ENCODE measurements at regions not wholly inside any gene's neighbourhood (a gene's known extent, or its start where the extent isn't known, plus 50 kb on each side); places are given as distances from the start of the nearest gene placed in this dataset.
"Not testable (repeated sequence)": the region's sequence is repeated elsewhere in the genome, so short reads cannot be mapped to it uniquely, and the experiment has no call there.

GRCh38 chr6:144467921-144468320 lies 182.8 kb downstream of the UTRN start:
- Mint-ChIP-seq H3K27ac (peak overlapping the region; percentile 91), H3K4me1 (peaks cover 35% of the 10 kb centered on the region), H3K27me3 (no peaks in the 10 kb centered on the region), H3K4me3 (no peak overlapping the region), H3K36me3 (ENCODE audit: low read depth) (peaks cover 16% of the 10 kb centered on the region)
- DNase-seq (no peak), ATAC-seq (no peak)
- H3K9me3 ChIP-seq (ENCODE audit: control insufficient read depth, low read length, poor library complexity, severe bottlenecking), result no peaks in the 10 kb centered on the region

GRCh38 chr6:144468709-144469108 lies 183.6 kb downstream of the UTRN start:
- H3K9me3 ChIP-seq (ENCODE audit: control insufficient read depth, low read length, poor library complexity, severe bottlenecking), result no peaks in the 10 kb centered on the region
- Mint-ChIP-seq H3K27me3 (no peaks in the 10 kb centered on the region), H3K27ac (peak overlapping the region; percentile 91), H3K36me3 (ENCODE audit: low read depth) (peaks cover 12% of the 10 kb centered on the region), H3K4me1 (peaks cover 33% of the 10 kb centered on the region), H3K4me3 (peak overlapping the region; percentile 80)
- no peak for DNase-seq
- peak; percentile 57 for ATAC-seq

- H3K9me3 ChIP-seq (ENCODE audit: control insufficient read depth, low read length, poor library complexity, severe bottlenecking), result no peaks in the 10 kb centered on the region
- peaks cover 9% of the 10 kb centered on the region for H3K36me3 Mint-ChIP-seq (ENCODE audit: low read depth)
- peak; percentile 14 for ATAC-seq
- H3K4me3 Mint-ChIP-seq, result peak overlapping the region; percentile 80
- H3K27me3 Mint-ChIP-seq, result no peaks in the 10 kb centered on the region
- no peak for DNase-seq
- H3K4me1 Mint-ChIP-seq, result peaks cover 31% of the 10 kb centered on the region
- peak overlapping the region; percentile 91 for H3K27ac Mint-ChIP-seq
Observed at GRCh38 chr6:144469144-144469575, 184.0 kb downstream of the UTRN start.

GRCh38 chr6:144470201-144470600 lies 185.1 kb downstream of the UTRN start:
- Mint-ChIP-seq H3K36me3 (ENCODE audit: low read depth) (peaks cover 11% of the 10 kb centered on the region), H3K4me1 (peaks cover 33% of the 10 kb centered on the region)
- not testable (repeated sequence) for H3K9me3 ChIP-seq (ENCODE audit: control insufficient read depth, low read length, poor library complexity, severe bottlenecking); DNase-seq; H3K27me3 Mint-ChIP-seq; H3K4me3 Mint-ChIP-seq; H3K27ac Mint-ChIP-seq; ATAC-seq

GRCh38 chr6:144471986-144472385 lies 186.9 kb downstream of the UTRN start:
- no peaks in the 10 kb centered on the region for H3K27me3 Mint-ChIP-seq
- H3K27ac Mint-ChIP-seq, result peak overlapping the region; percentile 43
- peaks cover 16% of the 10 kb centered on the region for H3K36me3 Mint-ChIP-seq (ENCODE audit: low read depth)
- no peak for DNase-seq
- no peaks in the 10 kb centered on the region for H3K9me3 ChIP-seq (ENCODE audit: control insufficient read depth, low read length, poor library complexity, severe bottlenecking)
- H3K4me3 Mint-ChIP-seq, result no peak overlapping the region
- no peak for ATAC-seq
- peaks cover 36% of the 10 kb centered on the region for H3K4me1 Mint-ChIP-seq

GRCh38 chr6:144474290-144474689 lies 189.2 kb downstream of the UTRN start:
- DNase-seq, result no peak
- H3K36me3 Mint-ChIP-seq (ENCODE audit: low read depth), result peaks cover 21% of the 10 kb centered on the region
- no peak overlapping the region for H3K27ac Mint-ChIP-seq
- H3K9me3 ChIP-seq (ENCODE audit: control insufficient read depth, low read length, poor library complexity, severe bottlenecking), result no peaks in the 10 kb centered on the region
- ATAC-seq, result no peak
- H3K4me3 Mint-ChIP-seq, result no peak overlapping the region
- peaks cover 17% of the 10 kb centered on the region for H3K4me1 Mint-ChIP-seq
- no peaks in the 10 kb centered on the region for H3K27me3 Mint-ChIP-seq

- H3K27ac Mint-ChIP-seq, result peak overlapping the region; percentile 84
- no peaks in the 10 kb centered on the region for H3K27me3 Mint-ChIP-seq
- peaks cover 24% of the 10 kb centered on the region for H3K36me3 Mint-ChIP-seq (ENCODE audit: low read depth)
- H3K4me3 Mint-ChIP-seq, result peak overlapping the region; percentile 36
- ATAC-seq (no peak), DNase-seq (no peak)
- no peaks in the 10 kb centered on the region for H3K9me3 ChIP-seq (ENCODE audit: control insufficient read depth, low read length, poor library complexity, severe bottlenecking)
- H3K4me1 Mint-ChIP-seq, result peaks cover 21% of the 10 kb centered on the region
Observed at GRCh38 chr6:144474904-144475303, 189.8 kb downstream of the UTRN start.

GRCh38 chr6:144475411-144475810 lies 190.3 kb downstream of the UTRN start:
- H3K36me3 Mint-ChIP-seq (ENCODE audit: low read depth), result peaks cover 24% of the 10 kb centered on the region
- no peak for DNase-seq
- H3K27ac Mint-ChIP-seq, result peak overlapping the region; percentile 84
- H3K4me1 Mint-ChIP-seq, result peaks cover 21% of the 10 kb centered on the region
- H3K4me3 Mint-ChIP-seq, result no peak overlapping the region
- no peaks in the 10 kb centered on the region for H3K27me3 Mint-ChIP-seq
- no peak for ATAC-seq
- no peaks in the 10 kb centered on the region for H3K9me3 ChIP-seq (ENCODE audit: control insufficient read depth, low read length, poor library complexity, severe bottlenecking)

- no peak for ATAC-seq
- peaks cover 21% of the 10 kb centered on the region for H3K4me1 Mint-ChIP-seq
- no peaks in the 10 kb centered on the region for H3K9me3 ChIP-seq (ENCODE audit: control insufficient read depth, low read length, poor library complexity, severe bottlenecking)
- no peaks in the 10 kb centered on the region for H3K27me3 Mint-ChIP-seq
- no peak overlapping the region for H3K4me3 Mint-ChIP-seq
- H3K36me3 Mint-ChIP-seq (ENCODE audit: low read depth), result peaks cover 24% of the 10 kb centered on the region
- DNase-seq, result no peak
- peak overlapping the region; percentile 84 for H3K27ac Mint-ChIP-seq
Observed at GRCh38 chr6:144476286-144476685, 191.2 kb downstream of the UTRN start.

- Mint-ChIP-seq H3K36me3 (ENCODE audit: low read depth) (peaks cover 22% of the 10 kb centered on the region), H3K4me1 (peaks cover 21% of the 10 kb centered on the region), H3K27ac (peak overlapping the region; percentile 24), H3K4me3 (no peak overlapping the region), H3K27me3 (no peaks in the 10 kb centered on the region)
- DNase-seq (no peak), ATAC-seq (no peak)
- no peaks in the 10 kb centered on the region for H3K9me3 ChIP-seq (ENCODE audit: control insufficient read depth, low read length, poor library complexity, severe bottlenecking)
Observed at GRCh38 chr6:144477396-144477795, 192.3 kb downstream of the UTRN start.

- no peak for DNase-seq
- H3K4me3 Mint-ChIP-seq, result no peak overlapping the region
- H3K4me1 Mint-ChIP-seq, result peaks cover 21% of the 10 kb centered on the region
- ATAC-seq, result no peak
- peaks cover 22% of the 10 kb centered on the region for H3K36me3 Mint-ChIP-seq (ENCODE audit: low read depth)
- H3K9me3 ChIP-seq (ENCODE audit: control insufficient read depth, low read length, poor library complexity, severe bottlenecking), result no peaks in the 10 kb centered on the region
- peak overlapping the region; percentile 24 for H3K27ac Mint-ChIP-seq
- H3K27me3 Mint-ChIP-seq, result no peaks in the 10 kb centered on the region
Observed at GRCh38 chr6:144477856-144478255, 192.7 kb downstream of the UTRN start.

- DNase-seq (no peak), ATAC-seq (no peak)
- Mint-ChIP-seq H3K4me1 (peaks cover 21% of the 10 kb centered on the region), H3K36me3 (ENCODE audit: low read depth) (peaks cover 24% of the 10 kb centered on the region), H3K27ac (peak overlapping the region; percentile 24), H3K4me3 (no peak overlapping the region), H3K27me3 (no peaks in the 10 kb centered on the region)
- H3K9me3 ChIP-seq (ENCODE audit: control insufficient read depth, low read length, poor library complexity, severe bottlenecking), result no peaks in the 10 kb centered on the region
Observed at GRCh38 chr6:144478483-144478882, 193.3 kb downstream of the UTRN start.

GRCh38 chr6:144479991-144480390 lies 194.9 kb downstream of the UTRN start:
- H3K4me3 Mint-ChIP-seq, result no peak overlapping the region
- H3K9me3 ChIP-seq (ENCODE audit: control insufficient read depth, low read length, poor library complexity, severe bottlenecking), result no peaks in the 10 kb centered on the region
- DNase-seq (no peak), ATAC-seq (no peak)
- H3K4me1 Mint-ChIP-seq, result peaks cover 19% of the 10 kb centered on the region
- no peaks in the 10 kb centered on the region for H3K27me3 Mint-ChIP-seq
- H3K36me3 Mint-ChIP-seq (ENCODE audit: low read depth), result peaks cover 23% of the 10 kb centered on the region
- H3K27ac Mint-ChIP-seq, result peak overlapping the region; percentile 57

- peaks cover 23% of the 10 kb centered on the region for H3K36me3 Mint-ChIP-seq (ENCODE audit: low read depth)
- DNase-seq (no peak), ATAC-seq (no peak)
- H3K27ac Mint-ChIP-seq, result no peak overlapping the region
- no peak overlapping the region for H3K4me3 Mint-ChIP-seq
- peaks cover 15% of the 10 kb centered on the region for H3K4me1 Mint-ChIP-seq
- H3K27me3 Mint-ChIP-seq, result no peaks in the 10 kb centered on the region
- no peaks in the 10 kb centered on the region for H3K9me3 ChIP-seq (ENCODE audit: control insufficient read depth, low read length, poor library complexity, severe bottlenecking)
Observed at GRCh38 chr6:144480473-144480872, 195.3 kb downstream of the UTRN start.

Data from T-helper 17 cell (primary cell).